Ammon's horn (tissue), 1 donor: ENCODE measurements at regions not wholly inside any gene's neighbourhood (a gene's known extent, or its start where the extent isn't known, plus 50 kb on each side); places are given as distances from the start of the nearest gene placed in this dataset.
"Not testable (repeated sequence)": the region's sequence is repeated elsewhere in the genome, so short reads cannot be mapped to it uniquely, and the experiment has no call there.

ENCODE experiments used
- DNase-seq: peaks from one replicate; pipeline ENCODE4 v3.0.0-alpha.2; 2016; ENCODE audit warnings: low spot score

GRCh38 chr2:16461672-16462071 lies 204.0 kb downstream of the CYRIA start:
- no peak for DNase-seq

DNA sequence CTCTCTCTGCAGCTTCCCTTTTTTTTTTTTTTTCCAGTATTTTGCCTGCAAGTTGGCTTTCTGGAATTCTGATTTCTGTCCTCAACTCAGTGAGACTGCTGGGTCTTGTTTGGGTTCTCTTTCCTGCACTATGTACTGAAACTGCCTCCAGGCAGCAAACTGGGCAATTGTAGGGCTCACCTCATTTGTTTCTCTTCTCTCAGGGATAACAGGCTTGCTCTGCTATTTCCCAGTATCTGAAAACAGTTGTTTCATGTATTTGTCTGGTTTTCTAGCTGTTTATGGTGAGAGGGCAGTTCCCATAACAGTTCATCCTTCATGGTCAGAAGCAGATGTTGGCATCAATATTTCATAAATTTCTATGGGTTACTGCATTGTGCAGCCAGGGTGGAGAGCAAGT lies 206.0 kb downstream of the CYRIA start:
- DNase-seq, result no peak

GRCh38 chr2:16454621-16455020 lies 211.0 kb downstream of the CYRIA start:
- no peak for DNase-seq

GRCh38 chr2:16452123-16452522 lies 213.5 kb downstream of the CYRIA start:
- no peak for DNase-seq

DNA sequence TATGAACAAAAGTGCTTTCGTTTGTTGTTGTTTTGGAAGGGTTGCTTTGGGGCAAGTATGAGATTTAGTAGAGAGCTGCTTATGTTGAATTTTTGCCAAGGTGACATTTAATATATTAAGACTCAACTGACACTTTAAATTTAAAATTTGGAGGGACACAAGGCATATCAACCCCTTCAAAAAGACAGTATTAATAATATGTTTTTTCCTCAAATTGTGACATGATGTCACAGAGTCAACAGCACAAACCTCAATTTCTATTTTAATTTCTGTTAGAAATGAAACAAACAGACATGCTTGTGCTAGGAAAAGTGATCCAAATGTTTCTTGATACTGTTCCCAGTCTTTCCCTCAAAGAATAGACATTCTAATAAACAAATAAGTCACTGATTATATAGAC lies 218.9 kb downstream of the CYRIA start:
- DNase-seq, result no peak

DNA sequence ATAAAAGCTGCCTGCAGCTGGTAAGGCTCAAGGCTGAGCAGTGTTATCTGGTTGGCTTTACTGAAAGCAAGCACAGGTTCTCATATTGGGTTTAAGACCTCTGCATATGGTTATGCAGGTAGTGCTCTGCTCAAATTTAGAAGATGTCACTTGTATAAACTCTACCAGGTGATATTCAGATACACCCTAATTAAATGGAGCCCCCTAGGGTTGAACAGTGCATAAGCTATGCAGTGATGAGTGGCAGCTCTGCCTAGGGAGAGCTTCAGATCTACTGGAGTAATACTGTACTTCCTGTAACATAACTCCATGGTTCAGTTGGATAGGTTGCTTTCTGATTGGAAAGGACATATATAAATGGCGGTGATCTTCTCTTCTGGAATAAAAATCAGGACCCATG lies 222.7 kb downstream of the CYRIA start:
- no peak for DNase-seq

- DNase-seq, result no peak
These were observed 224.2 kb downstream of the CYRIA start for GRCh38 chr2:16441431-16441830.

DNA sequence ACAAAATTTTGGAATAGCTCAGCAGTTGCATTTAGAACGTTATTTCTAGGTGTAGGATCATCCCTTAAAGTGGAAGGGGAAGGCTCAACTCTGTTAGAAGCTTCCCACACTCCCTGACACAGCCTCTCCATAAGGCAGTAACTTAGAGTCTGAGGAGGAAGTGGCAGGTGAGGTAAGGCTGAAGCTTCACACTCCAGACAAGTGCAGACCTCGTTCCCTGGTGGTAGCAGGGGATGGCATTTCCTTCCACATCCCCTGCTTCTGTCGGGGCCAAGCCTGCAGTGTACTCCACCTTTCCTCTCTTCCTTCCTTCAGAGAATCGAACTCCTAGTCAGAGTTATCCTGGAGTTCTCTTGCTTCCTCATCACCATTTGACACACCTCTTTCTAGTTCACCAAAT lies 224.7 kb downstream of the CYRIA start:
- DNase-seq, result no peak

DNA sequence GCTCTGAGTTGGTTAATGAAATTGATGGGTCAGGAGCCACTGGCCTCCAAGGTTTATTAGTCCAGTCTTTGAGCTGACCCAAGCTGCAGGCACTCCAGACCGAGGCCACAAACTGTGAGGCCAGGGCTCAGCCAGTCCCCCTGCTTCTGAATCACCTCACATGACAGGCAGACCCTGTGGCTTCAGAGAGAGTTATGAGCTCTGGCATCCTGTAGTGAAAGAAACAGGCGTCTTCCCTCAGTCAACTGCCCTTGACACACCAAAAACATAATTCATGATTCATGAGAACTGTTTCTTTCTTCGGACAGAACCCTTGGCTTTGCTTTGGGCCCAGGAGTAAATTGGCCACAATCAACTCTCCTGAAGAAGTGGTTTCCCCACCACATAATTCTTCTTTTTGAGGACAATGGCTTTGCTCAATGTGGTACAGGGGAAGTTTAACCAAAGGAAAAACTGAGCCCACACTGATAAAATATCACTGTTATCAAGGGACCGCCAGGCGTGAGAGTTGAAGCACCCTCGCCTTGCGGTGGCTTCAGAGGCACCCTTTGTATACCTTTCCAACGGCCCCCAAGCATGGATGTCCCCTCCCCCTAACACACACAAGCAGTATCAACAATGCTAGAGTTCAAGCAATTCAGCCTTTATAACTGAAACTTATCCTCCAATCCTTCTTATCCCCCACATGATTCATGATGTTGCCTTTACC lies 226.9 kb downstream of the CYRIA start:
- DNase-seq, result no peak

DNA sequence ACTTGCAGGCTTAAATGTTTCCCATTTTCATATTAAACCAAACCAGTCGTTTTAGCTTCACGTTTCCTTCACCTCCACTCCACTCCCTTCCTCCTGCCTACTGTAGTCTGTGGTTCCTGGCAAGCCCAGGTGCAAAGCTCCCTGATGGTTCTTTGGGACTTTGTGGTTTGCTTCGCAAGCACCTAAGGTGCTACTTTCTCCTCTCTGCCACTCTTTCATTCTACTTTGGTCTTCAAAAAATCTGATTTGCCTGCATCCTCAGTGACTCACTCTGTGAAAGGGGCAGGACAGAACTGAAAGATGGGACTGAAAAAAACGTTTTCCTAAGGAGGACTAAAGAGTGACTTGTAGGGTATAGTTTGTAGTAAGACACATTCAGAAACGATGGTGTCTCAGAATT lies 228.4 kb downstream of the CYRIA start:
- DNase-seq, result no peak

DNA sequence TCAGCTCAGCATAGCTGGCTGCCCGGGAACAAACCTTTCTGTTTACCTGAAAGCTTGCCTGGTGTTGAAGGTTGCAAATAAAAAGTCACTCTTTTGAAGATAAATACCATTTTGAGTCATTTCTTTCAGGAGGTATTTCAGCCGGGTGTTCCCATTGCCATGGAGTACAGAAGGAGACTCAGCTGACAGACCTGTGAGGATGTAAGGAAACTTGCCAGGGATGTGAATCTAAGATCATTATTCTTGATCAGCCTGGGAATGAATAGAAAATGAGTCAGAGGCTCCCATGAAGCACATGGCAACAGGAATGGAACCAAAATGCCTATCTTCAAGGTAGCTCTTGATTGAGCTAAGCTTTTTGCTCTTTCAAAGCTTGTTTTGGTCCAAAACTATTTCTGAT lies 231.2 kb downstream of the CYRIA start:
- no peak for DNase-seq

GRCh38 chr2:16430846-16431245 lies 234.8 kb downstream of the CYRIA start:
- no peak for DNase-seq

DNA sequence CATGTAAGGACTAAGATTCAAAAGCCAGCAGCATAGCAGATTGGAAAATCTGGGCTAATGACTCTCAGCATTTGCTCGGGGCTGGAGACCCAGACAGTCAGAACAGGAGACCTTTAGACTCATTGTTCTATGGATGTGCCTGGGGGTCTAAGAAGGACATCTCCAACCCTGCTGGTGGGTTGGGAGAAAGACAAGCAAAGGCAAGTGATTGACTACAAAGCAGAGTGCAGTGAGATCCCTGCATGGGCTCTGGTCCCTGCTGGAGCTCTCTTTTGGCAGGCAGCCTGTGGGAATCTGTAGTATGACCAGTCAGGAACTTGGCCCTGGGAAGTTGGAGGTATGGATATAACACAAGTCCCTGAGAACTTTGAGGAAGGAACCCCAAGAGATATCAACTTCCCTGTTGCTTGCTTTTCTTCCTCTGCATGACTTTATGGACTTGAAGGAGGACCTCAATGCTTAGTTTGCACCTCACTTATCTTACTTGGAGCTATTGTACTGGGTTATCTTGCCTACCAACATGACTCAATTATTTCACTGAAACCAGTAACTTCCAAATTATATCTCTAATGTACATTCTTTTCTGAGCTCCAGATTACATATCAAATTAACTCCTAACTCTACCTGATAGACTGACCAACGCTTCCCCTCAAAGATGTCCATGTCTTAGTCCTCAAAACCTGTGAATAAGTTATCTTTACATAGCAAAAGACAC lies 236.0 kb downstream of the CYRIA start:
- no peak for DNase-seq

- DNase-seq, result no peak
These were observed 236.6 kb downstream of the CYRIA start for GRCh38 chr2:16429002-16429401.

DNA sequence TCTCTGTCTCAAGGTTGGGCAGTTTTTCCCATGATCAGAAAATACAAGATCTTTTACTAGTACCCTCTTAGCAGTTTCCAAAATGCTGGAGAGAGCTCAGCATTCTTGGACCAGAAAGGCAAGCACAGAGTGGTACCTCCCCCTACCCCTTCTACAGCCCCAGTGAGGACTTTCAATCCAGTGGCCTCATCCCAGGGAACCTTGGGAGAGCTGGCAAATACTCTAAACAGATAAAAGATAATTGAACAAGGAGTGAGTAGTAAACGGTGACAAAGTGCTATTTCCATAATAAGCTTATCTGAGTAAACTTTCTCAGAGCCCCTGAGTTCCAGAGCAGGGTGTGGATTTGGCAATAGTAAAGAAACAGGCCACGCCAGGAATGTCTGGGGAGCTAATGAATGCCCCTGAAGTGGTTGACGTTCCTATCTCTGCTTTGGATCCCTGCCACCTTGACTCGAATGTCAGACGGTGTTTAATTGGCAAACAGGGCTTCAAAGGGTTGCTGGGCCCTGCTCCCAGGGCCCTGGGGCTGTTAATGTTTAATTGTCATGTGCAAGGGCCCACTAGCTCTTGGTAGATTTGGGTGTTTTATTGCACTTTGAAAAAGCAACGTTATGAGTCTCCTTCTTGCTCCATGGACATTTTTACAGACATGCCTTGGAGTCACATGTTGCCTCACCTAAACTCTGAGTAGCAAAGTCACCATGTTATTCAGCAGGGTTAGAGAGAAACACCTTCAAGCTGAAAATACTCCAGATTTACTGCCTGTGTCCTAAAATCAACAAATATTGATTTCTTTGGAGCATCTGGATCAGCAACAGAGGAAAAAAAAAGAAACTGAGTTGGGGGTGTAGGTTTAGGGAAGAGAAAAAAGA lies 239.9 kb downstream of the CYRIA start:
- DNase-seq, result no peak

DNA sequence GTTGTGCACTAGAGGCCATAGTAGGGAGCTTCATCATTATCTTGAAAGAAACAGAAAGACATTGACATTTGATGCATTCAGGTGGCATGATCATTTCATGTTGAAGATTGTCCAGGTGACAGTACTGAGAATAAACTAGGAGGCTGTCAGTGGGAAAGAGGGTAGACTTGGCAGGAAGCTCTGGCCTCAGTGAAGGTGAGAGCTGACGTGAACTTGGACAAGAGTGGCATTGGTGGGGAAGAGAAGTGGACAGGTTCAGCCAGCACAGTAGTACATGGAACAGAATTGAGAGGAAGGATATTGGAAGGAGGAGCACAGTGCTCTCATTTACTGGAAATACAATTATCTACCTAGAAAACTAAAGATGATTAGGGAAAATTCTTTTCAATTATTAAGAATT lies 245.2 kb downstream of the CYRIA start:
- DNase-seq, result no peak

GRCh38 chr2:16417726-16418125 lies 247.9 kb downstream of the CYRIA start:
- DNase-seq, result no peak

DNA sequence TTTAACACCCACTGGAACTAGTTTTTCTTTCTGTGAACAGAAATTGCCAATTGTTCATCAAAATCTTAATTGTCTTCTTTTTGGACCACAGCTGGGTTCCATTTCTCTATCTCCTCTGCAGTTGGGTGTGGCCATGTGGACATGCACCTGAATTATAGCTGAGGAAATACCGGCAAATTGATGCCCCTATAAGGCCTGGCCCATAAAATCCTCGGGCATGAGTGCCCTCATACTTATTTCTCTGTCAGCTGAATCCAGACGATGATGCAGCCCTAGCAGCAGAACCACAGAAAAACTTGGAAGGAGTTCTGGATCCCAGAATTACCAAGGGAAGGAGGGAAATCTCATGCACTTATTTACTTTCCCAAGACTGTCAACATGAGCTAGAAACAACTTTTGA lies 249.0 kb downstream of the CYRIA start:
- DNase-seq, result no peak

DNA sequence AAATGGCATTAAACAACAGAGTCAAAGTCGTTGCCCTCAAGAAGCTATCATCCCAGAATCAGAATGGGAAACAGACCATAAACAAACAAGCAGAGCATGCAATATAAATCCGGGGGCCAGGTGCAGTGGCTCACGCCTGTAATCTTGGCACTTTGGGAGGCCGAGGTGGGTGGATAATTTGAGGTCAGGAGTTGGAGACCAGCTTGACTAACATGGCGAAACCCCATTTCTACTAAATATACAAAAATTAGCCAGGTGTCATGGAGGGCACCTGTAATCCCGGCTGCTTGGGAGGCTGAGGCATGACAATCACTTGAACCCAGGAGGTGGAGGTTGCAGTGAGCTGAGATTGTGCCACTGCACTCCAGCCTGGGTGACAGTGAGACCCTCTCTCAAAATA lies 249.8 kb downstream of the CYRIA start:
- not testable (repeated sequence) for DNase-seq

DNA sequence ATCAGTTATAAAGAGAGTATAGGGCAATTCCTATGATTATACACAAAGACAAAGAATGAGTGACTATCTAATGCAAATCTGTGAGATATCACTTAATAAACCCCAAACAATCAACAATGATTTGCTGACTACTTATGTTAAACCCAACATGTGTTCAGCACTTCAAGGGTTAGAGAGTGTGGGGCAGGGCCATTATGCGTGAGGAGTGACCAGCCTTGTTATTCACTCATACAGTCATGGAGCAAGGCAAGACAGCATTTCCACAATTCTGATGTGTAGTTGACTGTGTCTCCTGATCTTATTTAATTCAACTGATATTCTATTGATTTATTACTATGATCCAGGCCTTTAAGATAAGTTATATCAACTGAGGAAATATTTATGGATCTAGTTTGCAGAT lies 251.7 kb downstream of the CYRIA start:
- no peak for DNase-seq

DNA sequence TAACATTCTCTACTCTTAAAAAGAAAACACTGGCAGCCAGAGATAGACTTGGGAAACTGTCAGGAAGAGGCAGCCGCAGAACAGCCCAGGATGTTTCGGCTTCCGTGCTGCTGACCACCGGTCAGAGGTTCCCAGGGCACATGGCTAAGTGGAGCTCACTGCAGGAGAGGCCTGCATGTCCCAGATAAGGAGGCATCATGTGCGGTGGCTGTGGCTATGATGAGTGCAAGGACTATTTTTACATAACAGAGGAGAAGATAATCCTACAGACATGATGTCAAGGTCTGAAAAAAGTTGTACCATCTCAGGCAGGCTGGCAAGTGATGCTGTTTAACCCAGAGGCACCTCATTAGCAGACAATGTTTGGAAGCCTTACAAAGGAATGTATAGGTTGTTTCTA lies 252.3 kb downstream of the CYRIA start:
- no peak for DNase-seq

DNA sequence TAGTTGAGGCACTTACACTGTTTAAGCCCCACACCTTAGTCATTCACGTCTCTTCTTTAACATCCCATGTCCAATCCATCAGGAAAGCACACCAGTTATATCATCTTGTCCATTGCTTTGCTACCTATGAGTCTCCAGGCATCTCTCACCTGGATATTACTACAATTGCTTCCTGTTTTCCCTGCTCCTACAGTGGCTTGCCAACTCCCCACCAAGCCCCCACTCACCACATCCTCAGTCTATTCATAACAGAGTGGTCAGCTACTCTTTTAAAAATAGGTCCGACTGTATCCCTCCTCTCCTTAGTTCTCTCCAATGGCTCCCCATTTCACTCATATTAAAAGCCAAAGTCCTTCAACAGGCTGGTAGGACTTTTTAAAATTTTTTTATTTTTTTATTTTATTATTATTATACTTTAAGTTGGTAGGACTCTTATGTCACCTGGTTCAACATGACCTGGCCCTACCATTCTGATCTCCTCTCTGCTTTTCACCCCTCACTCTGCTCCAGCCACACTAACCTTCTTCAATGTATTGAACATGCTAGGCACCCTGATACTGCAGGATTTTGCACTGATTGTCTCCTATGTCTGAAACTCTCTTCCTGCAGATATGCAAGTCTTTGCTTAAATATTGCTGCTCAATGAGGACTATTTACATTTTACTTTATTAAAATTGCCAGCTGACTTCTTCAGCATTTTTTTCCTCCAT lies 253.2 kb downstream of the CYRIA start:
- no peak for DNase-seq
